Fibroblast of gingiva (primary cell): ENCODE measurements at regions not wholly inside any gene's neighbourhood (a gene's known extent, or its start where the extent isn't known, plus 50 kb on each side); places are given as distances from the start of the nearest gene placed in this dataset.

Experiments
- DNase-seq: peaks from one replicate; pipeline ENCODE4 v3.0.0-alpha.2; 2011; ENCODE audit warnings: low read depth

- DNase-seq, result no peak
These were observed 178.0 kb downstream of the PRDM2 start for GRCh38 chr1:13878021-13878420.

- no peak for DNase-seq
These were observed 178.5 kb downstream of the PRDM2 start for GRCh38 chr1:13878451-13878850.

GRCh38 chr1:13881385-13882088 lies 181.5 kb downstream of the PRDM2 start:
- DNase-seq, result no peak

GRCh38 chr1:13888351-13888986 lies 188.5 kb downstream of the PRDM2 start:
- no peak for DNase-seq

GRCh38 chr1:13889495-13889894 lies 189.5 kb downstream of the PRDM2 start:
- no peak for DNase-seq

- DNase-seq, result no peak
These were observed 190.8 kb downstream of the PRDM2 start for GRCh38 chr1:13890766-13891165.

- no peak for DNase-seq
These were observed 192.2 kb downstream of the PRDM2 start for GRCh38 chr1:13892198-13892597.

- DNase-seq, result peak; percentile 29
These were observed 192.8 kb downstream of the PRDM2 start for GRCh38 chr1:13892671-13893325.

- peak; percentile 19 for DNase-seq
These were observed 193.4 kb downstream of the PRDM2 start for GRCh38 chr1:13893409-13893821.

GRCh38 chr1:13896932-13897331 lies 196.9 kb downstream of the PRDM2 start:
- DNase-seq, result no peak

GRCh38 chr1:13898406-13898805 lies 198.4 kb downstream of the PRDM2 start:
- no peak for DNase-seq

GRCh38 chr1:13899856-13900255 lies 199.9 kb downstream of the PRDM2 start:
- DNase-seq, result peak; percentile 88

- peak; percentile 41 for DNase-seq
These were observed 200.6 kb downstream of the PRDM2 start for GRCh38 chr1:13900583-13900982.

- DNase-seq, result peak; percentile 83
These were observed 201.1 kb downstream of the PRDM2 start for GRCh38 chr1:13901039-13901438.

GRCh38 chr1:13901597-13901996 lies 201.6 kb downstream of the PRDM2 start:
- DNase-seq, result peak; percentile 9

GRCh38 chr1:13908128-13908527 lies 208.1 kb downstream of the PRDM2 start:
- peak; percentile 14 for DNase-seq

GRCh38 chr1:13911697-13912619 lies 212.0 kb downstream of the PRDM2 start:
- no peak for DNase-seq

- DNase-seq, result no peak
These were observed 213.4 kb downstream of the PRDM2 start for GRCh38 chr1:13913396-13913795.

- no peak for DNase-seq
These were observed 216.5 kb downstream of the PRDM2 start for GRCh38 chr1:13916530-13916929.

GRCh38 chr1:13917607-13918006 lies 217.6 kb downstream of the PRDM2 start:
- DNase-seq, result no peak

GRCh38 chr1:13918862-13919261 lies 218.9 kb downstream of the PRDM2 start:
- DNase-seq, result no peak

GRCh38 chr1:13921190-13921589 lies 221.2 kb downstream of the PRDM2 start:
- no peak for DNase-seq
